SK-N-DZ (cell line): ENCODE measurements at regions not wholly inside any gene's neighbourhood (a gene's known extent, or its start where the extent isn't known, plus 50 kb on each side); places are given as distances from the start of the nearest gene placed in this dataset.

Experiments
- DNase-seq: peaks from one replicate; pipeline ENCODE4 v3.0.0-alpha.2; 2015; ENCODE audit warnings: low spot score

GRCh38 chr2:186069676-186070075, 331.1 kb downstream of the FSIP2 start:
- DNase-seq: no peak

DNA sequence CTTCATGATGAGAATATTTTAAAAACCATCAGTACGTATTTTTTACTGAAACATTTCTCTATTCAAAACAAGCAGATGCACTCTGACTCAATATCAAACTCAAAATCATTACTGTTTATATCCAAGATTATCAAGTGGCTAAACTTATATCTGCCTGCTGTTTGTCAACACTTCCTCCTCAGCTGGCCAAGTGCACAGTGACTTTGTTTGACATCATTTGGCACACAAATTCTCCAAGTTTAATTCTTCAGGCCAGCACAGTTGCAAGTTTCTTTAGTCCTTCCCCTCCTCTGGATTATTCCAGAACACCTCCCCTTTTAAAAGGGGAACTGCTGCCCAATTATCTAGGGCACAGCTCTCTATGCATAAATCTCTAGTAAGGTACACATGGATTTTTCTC, 346.6 kb downstream of the FSIP2 start:
- DNase-seq: no peak

DNA sequence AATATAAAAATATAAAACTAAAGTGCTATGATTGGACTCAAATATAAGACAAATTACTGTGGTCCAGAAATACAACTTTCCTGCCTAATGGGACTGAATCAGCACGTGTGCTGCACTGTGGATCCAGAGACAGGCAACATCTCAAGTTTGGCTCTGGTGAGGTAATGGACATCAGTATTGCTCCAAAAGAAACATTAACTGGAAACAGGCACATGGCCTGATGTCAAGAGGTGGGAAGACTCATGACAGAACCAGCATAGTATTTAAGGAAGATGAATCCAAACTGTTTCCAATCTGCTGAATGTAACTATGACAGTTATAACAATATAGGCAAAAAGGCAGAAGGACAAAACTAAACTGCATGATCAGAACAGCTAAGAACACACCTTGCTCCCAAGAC, 354.6 kb downstream of the FSIP2 start:
- no peak for DNase-seq

DNA sequence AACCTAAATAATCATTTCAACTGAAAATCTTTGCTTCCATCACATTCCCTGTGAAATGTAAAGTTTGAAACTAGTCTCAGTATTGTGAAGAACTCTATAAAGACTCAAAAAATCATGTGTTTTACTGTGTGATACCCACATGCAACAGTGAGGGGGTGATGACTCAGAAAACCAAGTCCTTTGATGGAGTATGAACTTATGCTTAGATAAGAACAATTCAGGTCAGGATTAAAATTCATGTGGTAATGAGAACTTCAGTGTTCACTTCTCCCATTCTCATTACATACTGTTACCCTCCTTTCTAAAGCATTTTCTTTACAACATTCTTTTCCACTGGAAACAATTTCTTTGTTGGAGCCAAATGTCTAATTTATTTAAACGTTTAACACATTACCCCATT, 360.2 kb downstream of the FSIP2 start:
- no peak for DNase-seq

- no peak for DNase-seq
Measured at GRCh38 chr2:186099826-186100225, 361.2 kb downstream of the FSIP2 start.

DNA sequence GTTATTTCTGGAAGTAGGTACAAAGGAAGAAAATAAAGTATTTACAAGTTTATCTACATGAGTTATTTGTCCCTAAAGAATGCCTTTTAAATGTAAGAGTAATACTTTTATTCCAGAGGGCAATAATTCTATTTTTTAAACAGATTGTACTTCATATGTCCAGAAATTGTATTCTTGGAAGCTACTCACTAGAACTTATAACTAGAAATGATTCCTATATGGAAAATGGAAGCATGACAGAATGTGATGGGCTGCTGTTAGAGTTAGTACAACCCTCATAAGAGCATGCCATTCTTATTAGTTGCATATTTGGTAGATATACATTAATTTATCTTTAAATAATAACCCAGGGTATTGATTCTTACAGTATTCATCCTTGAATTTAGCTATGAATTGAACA, 362.0 kb downstream of the FSIP2 start:
- no peak for DNase-seq

- DNase-seq: no peak
Measured at GRCh38 chr2:186101616-186102015, 363.0 kb downstream of the FSIP2 start.

DNA sequence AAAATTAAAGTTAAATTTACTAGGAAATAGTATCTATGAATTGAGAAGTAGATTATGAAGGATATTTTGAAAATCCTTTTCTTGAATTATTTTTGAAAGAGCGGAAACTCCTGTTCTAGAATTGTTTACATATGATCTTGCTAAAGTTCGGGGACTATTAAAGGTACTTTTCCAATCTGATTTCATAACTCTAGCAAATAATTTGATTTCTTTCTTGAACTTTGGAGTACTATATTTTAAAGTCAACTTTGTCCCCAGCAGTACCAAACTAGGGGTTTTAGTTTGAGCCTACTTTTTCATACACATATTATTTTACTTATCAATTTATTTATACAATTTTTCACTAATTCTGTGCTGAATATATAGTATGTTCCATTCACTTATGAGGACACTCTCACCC, 364.7 kb downstream of the FSIP2 start:
- DNase-seq: no peak

GRCh38 chr2:186105016-186105724, 366.6 kb downstream of the FSIP2 start:
- DNase-seq: no peak

DNA sequence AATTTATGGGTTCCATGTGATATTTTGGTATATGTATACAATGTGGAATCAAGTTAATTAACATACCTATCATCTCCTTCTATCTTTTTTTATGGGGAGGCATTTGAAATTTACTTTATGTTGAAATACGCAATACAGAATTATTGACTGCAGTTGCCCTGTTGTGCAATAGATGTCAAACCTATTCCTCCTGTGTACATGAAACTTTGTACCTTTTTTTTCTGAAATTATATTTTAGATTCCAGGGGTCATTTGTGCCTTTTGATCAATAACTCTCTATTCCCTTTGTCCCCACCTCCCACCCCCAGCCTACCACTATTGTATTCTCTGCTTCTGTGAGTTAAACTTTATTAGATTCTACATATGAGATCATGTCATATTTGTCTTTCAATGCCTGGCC, 369.9 kb downstream of the FSIP2 start:
- no peak for DNase-seq

- DNase-seq: no peak
Measured at GRCh38 chr2:186113284-186113683, 372.8 kb upstream of the ZC3H15 start.

GRCh38 chr2:186125156-186125555, 360.9 kb upstream of the ZC3H15 start:
- no peak for DNase-seq

- DNase-seq: no peak
Measured at GRCh38 chr2:186125625-186126024, 360.4 kb upstream of the ZC3H15 start.

GRCh38 chr2:186126181-186126580, 359.9 kb upstream of the ZC3H15 start:
- DNase-seq: no peak

GRCh38 chr2:186129767-186130581, 356.1 kb upstream of the ZC3H15 start:
- DNase-seq: no peak

DNA sequence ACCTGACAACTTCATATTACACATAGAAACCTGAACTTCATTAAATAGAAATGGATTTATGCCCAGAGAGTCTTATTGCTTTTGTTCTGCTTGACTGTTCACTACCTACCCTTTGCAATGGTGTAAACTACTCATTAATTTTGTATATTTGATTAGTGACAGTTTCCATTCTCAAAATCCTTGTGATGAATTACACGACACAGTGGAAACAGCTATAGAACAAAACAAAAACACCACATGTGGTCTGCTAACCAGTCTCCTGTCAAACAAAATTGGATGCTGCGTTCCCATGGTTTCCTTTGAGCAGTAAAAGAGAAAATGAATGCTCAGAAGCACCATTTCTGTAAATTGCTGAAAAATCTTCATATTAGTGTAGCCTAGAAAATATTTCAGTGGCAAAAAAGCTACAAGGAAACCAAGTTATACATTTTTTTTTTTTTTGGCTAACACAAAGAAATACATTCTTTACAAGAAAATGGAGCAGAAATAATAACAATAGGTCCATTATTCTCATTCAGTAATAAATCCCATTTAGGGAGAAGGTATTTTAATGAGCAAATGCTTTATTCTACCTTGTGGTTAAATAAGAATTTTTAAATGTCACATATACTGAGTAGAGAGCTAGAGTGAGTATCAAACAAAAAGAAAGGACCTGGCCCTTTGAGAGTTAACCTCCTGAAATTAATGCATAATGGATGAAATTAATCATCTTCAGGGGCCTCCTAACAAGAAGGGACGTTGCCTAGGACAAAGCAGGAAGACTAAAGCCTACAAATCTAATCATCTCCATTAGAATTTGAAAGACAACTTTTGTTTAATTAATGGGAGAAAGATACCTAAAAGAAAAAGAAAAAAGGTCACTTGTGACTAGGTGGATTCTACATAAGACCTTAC, 355.1 kb upstream of the ZC3H15 start:
- peak; percentile 36 for DNase-seq

GRCh38 chr2:186135686-186136085, 350.4 kb upstream of the ZC3H15 start:
- no peak for DNase-seq

DNA sequence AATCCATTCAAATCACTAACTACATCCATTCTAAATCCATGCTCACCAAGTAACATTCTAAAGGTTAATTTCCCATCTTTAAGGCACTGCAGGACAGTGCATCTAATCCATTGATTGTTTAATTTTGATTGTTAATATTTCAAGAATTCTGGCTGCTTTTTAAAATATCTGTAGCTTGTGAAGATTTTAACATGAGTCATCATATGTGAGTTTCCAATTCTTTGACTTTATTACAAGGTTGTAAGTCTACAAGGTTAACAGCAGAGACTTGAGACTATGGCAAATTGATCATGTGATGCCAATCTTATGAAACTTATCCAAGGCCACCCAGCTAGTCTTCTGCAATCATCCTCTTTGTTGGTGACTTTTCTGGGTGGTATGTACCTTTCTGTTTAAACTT, 349.2 kb upstream of the ZC3H15 start:
- DNase-seq: no peak

DNA sequence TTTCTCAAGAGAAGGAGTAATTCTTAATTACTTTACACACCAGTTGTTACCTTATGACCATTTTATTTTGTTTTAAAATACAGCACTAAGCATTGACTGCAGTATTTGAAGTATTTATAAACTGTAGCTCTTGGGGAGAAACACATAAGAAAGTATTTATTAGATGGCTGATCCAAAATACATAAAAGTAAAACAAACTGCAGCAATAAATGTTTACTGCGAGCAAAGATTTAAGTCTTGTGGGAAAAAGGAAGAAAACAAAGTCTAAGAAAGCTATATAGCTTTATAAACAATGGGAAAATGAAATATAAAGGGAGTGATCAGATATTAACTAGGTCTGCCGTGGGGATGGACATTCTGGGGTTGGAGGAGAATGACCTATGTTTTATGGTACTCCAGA, 347.2 kb upstream of the ZC3H15 start:
- no peak for DNase-seq

GRCh38 chr2:186159101-186159500, 327.0 kb upstream of the ZC3H15 start:
- DNase-seq: no peak

GRCh38 chr2:186164325-186164724, 321.7 kb upstream of the ZC3H15 start:
- no peak for DNase-seq

DNA sequence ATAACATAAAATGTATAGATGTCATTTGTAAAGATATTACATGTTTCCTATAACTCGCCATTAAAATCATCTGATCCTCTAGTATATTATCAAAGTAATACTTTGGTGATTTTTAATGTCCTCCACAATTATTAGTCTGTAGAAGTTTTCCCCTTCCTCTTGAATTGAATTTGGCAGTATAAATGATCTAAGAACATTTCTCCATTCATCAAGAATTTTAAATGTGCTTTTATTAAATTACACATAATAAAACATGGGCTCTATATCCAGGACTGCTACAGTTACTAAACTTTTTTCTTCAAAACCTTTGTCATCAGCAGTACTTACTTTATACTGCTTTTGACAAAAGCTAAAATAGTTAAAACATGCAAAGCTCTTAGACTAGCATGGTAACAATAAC, 315.4 kb upstream of the ZC3H15 start:
- no peak for DNase-seq
